ENCODE measurements at regions not wholly inside any gene's neighbourhood (a gene's known extent, or its start where the extent isn't known, plus 50 kb on each side); places are given as distances from the start of the nearest gene placed in this dataset.

- Histone ChIP-seq H3K27me3 (ENCODE audit: control insufficient read depth, insufficient read depth, low read length) (no peaks in the 10 kb centered on the region), H3K36me3 (ENCODE audit: control insufficient read depth, insufficient read depth, low read length) (no peaks in the 10 kb centered on the region), H3K4me3 (ENCODE audit: low read length) (no peak overlapping the region), H3K27ac (ENCODE audit: low read length) (no peak overlapping the region), H3K9me3 (replicated peaks; ENCODE audit: control insufficient read depth, low read depth, low read length) (no peaks in the 10 kb centered on the region), H3K4me1 (ENCODE audit: control insufficient read depth, insufficient read depth, low read length) (peaks cover 6% of the 10 kb centered on the region)
- 89% methylated on average over 1 of the region's 7 CpGs for WGBS (ENCODE audit: insufficient coverage)
- no peak for DNase-seq
Measured at GRCh38 chr6:22015216-22015615, 281.6 kb downstream of the PRL start.

GRCh38 chr6:22015944-22016343 is 280.9 kb downstream of the PRL start:
- no peaks in the 10 kb centered on the region for H3K36me3 ChIP-seq (ENCODE audit: control insufficient read depth, insufficient read depth, low read length)
- H3K27me3 ChIP-seq (ENCODE audit: control insufficient read depth, insufficient read depth, low read length): no peaks in the 10 kb centered on the region
- no CpG with 5 or more reads among the region's 5 CpGs for WGBS (ENCODE audit: insufficient coverage)
- H3K9me3 ChIP-seq (replicated peaks; ENCODE audit: control insufficient read depth, low read depth, low read length): no peaks in the 10 kb centered on the region
- H3K4me1 ChIP-seq (ENCODE audit: control insufficient read depth, insufficient read depth, low read length): peaks cover 6% of the 10 kb centered on the region
- H3K4me3 ChIP-seq (ENCODE audit: low read length): no peak overlapping the region
- H3K27ac ChIP-seq (ENCODE audit: low read length): no peak overlapping the region
- no peak for DNase-seq

DNA sequence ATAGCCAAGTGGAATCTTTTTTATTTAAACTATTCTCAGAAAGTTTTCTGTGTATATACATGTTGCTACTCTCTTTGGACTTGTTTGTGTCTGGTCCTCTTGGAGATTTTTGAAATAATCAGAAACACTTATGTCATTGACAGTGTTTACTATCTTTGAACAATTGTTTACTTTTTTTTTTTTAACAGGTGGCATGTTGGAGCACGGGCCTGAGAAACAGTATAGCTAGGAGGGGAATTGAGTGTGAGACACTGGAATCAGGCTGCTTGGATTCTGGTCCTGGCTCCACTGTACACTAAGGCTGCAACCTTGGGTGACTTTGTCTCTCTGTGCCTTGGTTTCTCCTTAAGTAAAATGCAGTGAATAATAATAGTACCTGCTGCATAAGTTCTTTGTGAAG is 279.6 kb downstream of the PRL start:
- 25% methylated on average over 1 of the region's 1 CpG for WGBS (ENCODE audit: insufficient coverage)
- no peaks in the 10 kb centered on the region for H3K27me3 ChIP-seq (ENCODE audit: control insufficient read depth, insufficient read depth, low read length)
- no peak overlapping the region for H3K4me3 ChIP-seq (ENCODE audit: low read length)
- H3K9me3 ChIP-seq (replicated peaks; ENCODE audit: control insufficient read depth, low read depth, low read length): peaks cover 6% of the 10 kb centered on the region
- peaks cover 6% of the 10 kb centered on the region for H3K4me1 ChIP-seq (ENCODE audit: control insufficient read depth, insufficient read depth, low read length)
- H3K36me3 ChIP-seq (ENCODE audit: control insufficient read depth, insufficient read depth, low read length): no peaks in the 10 kb centered on the region
- H3K27ac ChIP-seq (ENCODE audit: low read length): no peak overlapping the region
- peak; percentile 69 for DNase-seq

GRCh38 chr6:22017766-22018165 is 279.1 kb downstream of the PRL start:
- H3K36me3 ChIP-seq (ENCODE audit: control insufficient read depth, insufficient read depth, low read length): no peaks in the 10 kb centered on the region
- H3K4me1 ChIP-seq (ENCODE audit: control insufficient read depth, insufficient read depth, low read length): peaks cover 6% of the 10 kb centered on the region
- peak overlapping the region; percentile 7 for H3K27ac ChIP-seq (ENCODE audit: low read length)
- no peaks in the 10 kb centered on the region for H3K27me3 ChIP-seq (ENCODE audit: control insufficient read depth, insufficient read depth, low read length)
- peaks cover 8% of the 10 kb centered on the region for H3K9me3 ChIP-seq (replicated peaks; ENCODE audit: control insufficient read depth, low read depth, low read length)
- no CpG with 5 or more reads among the region's 4 CpGs for WGBS (ENCODE audit: insufficient coverage)
- peak; percentile 92 for DNase-seq
- no peak overlapping the region for H3K4me3 ChIP-seq (ENCODE audit: low read length)

GRCh38 chr6:22019857-22020256 is 277.0 kb downstream of the PRL start:
- peaks cover 12% of the 10 kb centered on the region for H3K4me1 ChIP-seq (ENCODE audit: control insufficient read depth, insufficient read depth, low read length)
- H3K27ac ChIP-seq (ENCODE audit: low read length): no peak overlapping the region
- no peaks in the 10 kb centered on the region for H3K36me3 ChIP-seq (ENCODE audit: control insufficient read depth, insufficient read depth, low read length)
- no peak for DNase-seq
- WGBS (ENCODE audit: insufficient coverage): no CpG with 5 or more reads among the region's 5 CpGs
- H3K4me3 ChIP-seq (ENCODE audit: low read length): no peak overlapping the region
- peaks cover 8% of the 10 kb centered on the region for H3K9me3 ChIP-seq (replicated peaks; ENCODE audit: control insufficient read depth, low read depth, low read length)
- no peaks in the 10 kb centered on the region for H3K27me3 ChIP-seq (ENCODE audit: control insufficient read depth, insufficient read depth, low read length)

DNA sequence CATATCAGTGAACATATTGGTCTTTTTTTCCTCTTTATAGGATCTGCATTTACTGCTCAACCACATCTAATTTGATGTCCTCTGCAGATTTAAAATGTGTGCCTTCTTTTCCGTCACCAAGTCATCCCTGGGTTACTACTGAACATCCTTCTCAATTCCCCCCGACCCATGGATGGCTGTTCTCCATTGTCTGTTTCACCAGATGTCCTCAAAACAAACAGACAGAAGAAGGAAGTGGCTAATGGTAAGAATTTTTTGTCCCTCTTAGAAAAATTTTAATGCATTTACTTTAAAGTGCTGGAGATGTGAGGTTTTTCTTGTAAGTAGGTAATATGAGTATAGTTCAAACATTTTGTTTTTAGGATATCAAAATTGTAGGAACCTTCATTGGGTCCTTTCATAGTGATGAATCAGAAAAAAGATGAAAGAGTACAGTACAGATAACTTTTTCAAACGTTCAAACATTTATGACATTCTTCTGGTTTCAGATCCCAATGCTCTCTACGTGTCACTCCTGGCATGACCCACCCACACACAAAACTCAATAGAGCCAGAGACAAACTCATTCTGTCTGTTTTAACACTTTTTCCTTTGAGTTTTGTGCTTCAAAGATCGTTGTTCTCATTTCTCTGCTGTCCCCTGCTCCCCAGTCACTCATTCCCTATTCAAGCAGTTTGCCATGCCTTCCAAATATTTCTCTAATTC is 276.4 kb downstream of the PRL start:
- 48% methylated on average over 3 of the region's 5 CpGs for WGBS (ENCODE audit: insufficient coverage)
- peaks cover 17% of the 10 kb centered on the region for H3K4me1 ChIP-seq (ENCODE audit: control insufficient read depth, insufficient read depth, low read length)
- no peak for DNase-seq
- H3K9me3 ChIP-seq (replicated peaks; ENCODE audit: control insufficient read depth, low read depth, low read length): peaks cover 8% of the 10 kb centered on the region
- no peak overlapping the region for H3K4me3 ChIP-seq (ENCODE audit: low read length)
- H3K27me3 ChIP-seq (ENCODE audit: control insufficient read depth, insufficient read depth, low read length): no peaks in the 10 kb centered on the region
- H3K27ac ChIP-seq (ENCODE audit: low read length): no peak overlapping the region
- H3K36me3 ChIP-seq (ENCODE audit: control insufficient read depth, insufficient read depth, low read length): no peaks in the 10 kb centered on the region

- Histone ChIP-seq H3K4me3 (ENCODE audit: low read length) (no peak overlapping the region), H3K4me1 (ENCODE audit: control insufficient read depth, insufficient read depth, low read length) (peaks cover 24% of the 10 kb centered on the region), H3K27ac (ENCODE audit: low read length) (no peak overlapping the region), H3K36me3 (ENCODE audit: control insufficient read depth, insufficient read depth, low read length) (no peaks in the 10 kb centered on the region), H3K27me3 (ENCODE audit: control insufficient read depth, insufficient read depth, low read length) (no peaks in the 10 kb centered on the region), H3K9me3 (replicated peaks; ENCODE audit: control insufficient read depth, low read depth, low read length) (peaks cover 8% of the 10 kb centered on the region)
- WGBS (ENCODE audit: insufficient coverage): 64% methylated on average over 1 of the region's 1 CpG
- no peak for DNase-seq
Measured at GRCh38 chr6:22021966-22022365, 274.9 kb downstream of the PRL start.

DNA sequence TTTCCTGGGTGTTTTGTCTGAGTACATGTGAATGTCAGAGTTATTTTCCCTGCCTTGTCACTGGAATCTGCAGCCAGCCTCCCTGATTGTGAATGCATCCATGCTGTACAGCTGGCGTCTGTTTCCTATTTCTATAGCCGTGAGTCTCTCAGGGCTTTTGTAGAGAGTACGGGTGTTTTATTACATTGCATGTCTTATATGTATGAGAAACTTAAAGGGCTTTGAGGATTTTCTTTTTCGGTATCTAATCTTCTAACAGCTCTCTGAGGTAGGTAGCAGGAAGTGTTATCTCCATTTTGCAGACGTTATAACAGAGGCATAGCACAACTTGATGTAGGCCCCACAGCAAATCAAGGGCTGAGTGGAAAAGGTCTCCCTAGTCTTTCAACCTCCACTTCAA is 272.9 kb downstream of the PRL start:
- DNase-seq: peak; percentile 80
- Histone ChIP-seq H3K36me3 (ENCODE audit: control insufficient read depth, insufficient read depth, low read length) (no peaks in the 10 kb centered on the region), H3K4me3 (ENCODE audit: low read length) (no peak overlapping the region), H3K27ac (ENCODE audit: low read length) (peak overlapping the region; percentile 37), H3K9me3 (replicated peaks; ENCODE audit: control insufficient read depth, low read depth, low read length) (peaks cover 8% of the 10 kb centered on the region), H3K27me3 (ENCODE audit: control insufficient read depth, insufficient read depth, low read length) (no peaks in the 10 kb centered on the region), H3K4me1 (ENCODE audit: control insufficient read depth, insufficient read depth, low read length) (peaks cover 24% of the 10 kb centered on the region)
- WGBS (ENCODE audit: insufficient coverage): no CpG with 5 or more reads among the region's 5 CpGs

DNA sequence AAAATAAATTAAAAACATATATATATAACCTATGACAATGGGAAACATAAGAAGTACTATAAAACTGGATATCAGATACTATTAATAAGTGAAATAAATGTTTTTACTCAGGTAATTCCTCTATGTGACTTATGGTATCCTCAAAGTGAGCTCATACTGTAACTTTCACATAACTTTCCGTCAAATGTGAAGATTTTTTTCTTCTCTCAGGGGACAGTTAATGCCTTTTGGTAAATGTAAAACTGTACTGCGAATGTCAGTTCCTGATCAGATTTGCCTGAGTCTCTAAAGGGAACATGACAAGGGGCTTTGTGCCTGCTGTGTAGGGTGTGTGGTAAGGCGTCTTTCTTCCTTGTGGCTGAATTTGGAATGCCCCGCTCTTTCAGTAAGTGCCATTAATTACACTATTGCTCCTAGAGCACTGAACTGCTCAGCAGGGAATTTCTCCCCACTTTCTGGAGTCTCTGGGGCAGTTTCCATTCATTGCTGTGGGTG is 271.8 kb downstream of the PRL start:
- no peaks in the 10 kb centered on the region for H3K36me3 ChIP-seq (ENCODE audit: control insufficient read depth, insufficient read depth, low read length)
- WGBS (ENCODE audit: insufficient coverage): no CpG with 5 or more reads among the region's 4 CpGs
- H3K9me3 ChIP-seq (replicated peaks; ENCODE audit: control insufficient read depth, low read depth, low read length): peaks cover 8% of the 10 kb centered on the region
- DNase-seq: peak; percentile 22
- H3K27ac ChIP-seq (ENCODE audit: low read length): peak overlapping the region; percentile 74
- H3K4me1 ChIP-seq (ENCODE audit: control insufficient read depth, insufficient read depth, low read length): peaks cover 24% of the 10 kb centered on the region
- no peaks in the 10 kb centered on the region for H3K27me3 ChIP-seq (ENCODE audit: control insufficient read depth, insufficient read depth, low read length)
- no peak overlapping the region for H3K4me3 ChIP-seq (ENCODE audit: low read length)

GRCh38 chr6:22025468-22026163 is 271.2 kb downstream of the PRL start:
- Histone ChIP-seq H3K9me3 (replicated peaks; ENCODE audit: control insufficient read depth, low read depth, low read length) (peaks cover 8% of the 10 kb centered on the region), H3K4me1 (ENCODE audit: control insufficient read depth, insufficient read depth, low read length) (peaks cover 24% of the 10 kb centered on the region), H3K27ac (ENCODE audit: low read length) (peak overlapping the region; percentile 74), H3K36me3 (ENCODE audit: control insufficient read depth, insufficient read depth, low read length) (no peaks in the 10 kb centered on the region), H3K4me3 (ENCODE audit: low read length) (no peak overlapping the region), H3K27me3 (ENCODE audit: control insufficient read depth, insufficient read depth, low read length) (no peaks in the 10 kb centered on the region)
- DNase-seq: peak; percentile 87
- WGBS (ENCODE audit: insufficient coverage): 18% methylated on average over 7 of the region's 9 CpGs
